ENCODE measurements at regions not wholly inside any gene's neighbourhood (a gene's known extent, or its start where the extent isn't known, plus 50 kb on each side); places are given as distances from the start of the nearest gene placed in this dataset.
"Not testable (repeated sequence)": the region's sequence is repeated elsewhere in the genome, so short reads cannot be mapped to it uniquely, and the experiment has no call there.

DNA sequence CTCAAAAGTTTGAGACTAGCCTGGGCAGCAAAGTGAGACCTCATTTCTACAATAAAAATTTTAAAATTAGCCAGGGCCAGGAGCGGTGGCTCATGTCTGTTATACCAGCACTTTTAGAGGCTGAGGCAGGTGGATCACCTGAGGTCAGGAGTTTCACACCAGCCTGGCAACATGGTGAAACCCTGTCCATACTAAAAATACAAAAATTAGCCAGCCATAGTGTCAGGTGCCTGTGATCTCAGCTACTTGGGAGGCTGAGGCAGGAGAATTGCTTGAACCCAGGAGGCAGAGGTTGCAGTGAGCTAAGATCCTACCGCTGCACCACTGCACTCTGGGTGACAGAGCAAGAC, 85.1 kb upstream of the MAP4 start:
- not testable (repeated sequence) for DNase-seq

DNA sequence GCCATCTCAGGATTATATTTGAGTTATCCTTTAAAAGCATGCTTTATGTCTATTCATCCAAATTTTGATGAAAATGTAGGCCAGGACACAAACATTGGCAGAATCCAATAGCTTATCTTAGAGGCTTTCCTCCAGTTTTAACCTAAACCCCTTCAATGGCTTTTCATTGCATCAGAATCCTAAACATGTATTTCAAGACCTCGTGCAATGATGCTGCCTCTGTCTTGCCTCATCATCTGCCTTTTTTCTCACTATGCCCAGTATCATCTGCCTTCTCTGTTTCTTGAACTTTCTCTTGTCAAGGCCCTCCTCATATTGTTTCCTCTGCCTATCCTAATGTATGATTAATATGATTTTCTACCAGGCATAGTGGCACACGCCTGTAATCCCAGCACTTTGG, 76.1 kb upstream of the MAP4 start:
- DNase-seq = no peak

GRCh38 chr3:48090166-48090939, 74.1 kb upstream of the MAP4 start:
- no peak for DNase-seq

DNA sequence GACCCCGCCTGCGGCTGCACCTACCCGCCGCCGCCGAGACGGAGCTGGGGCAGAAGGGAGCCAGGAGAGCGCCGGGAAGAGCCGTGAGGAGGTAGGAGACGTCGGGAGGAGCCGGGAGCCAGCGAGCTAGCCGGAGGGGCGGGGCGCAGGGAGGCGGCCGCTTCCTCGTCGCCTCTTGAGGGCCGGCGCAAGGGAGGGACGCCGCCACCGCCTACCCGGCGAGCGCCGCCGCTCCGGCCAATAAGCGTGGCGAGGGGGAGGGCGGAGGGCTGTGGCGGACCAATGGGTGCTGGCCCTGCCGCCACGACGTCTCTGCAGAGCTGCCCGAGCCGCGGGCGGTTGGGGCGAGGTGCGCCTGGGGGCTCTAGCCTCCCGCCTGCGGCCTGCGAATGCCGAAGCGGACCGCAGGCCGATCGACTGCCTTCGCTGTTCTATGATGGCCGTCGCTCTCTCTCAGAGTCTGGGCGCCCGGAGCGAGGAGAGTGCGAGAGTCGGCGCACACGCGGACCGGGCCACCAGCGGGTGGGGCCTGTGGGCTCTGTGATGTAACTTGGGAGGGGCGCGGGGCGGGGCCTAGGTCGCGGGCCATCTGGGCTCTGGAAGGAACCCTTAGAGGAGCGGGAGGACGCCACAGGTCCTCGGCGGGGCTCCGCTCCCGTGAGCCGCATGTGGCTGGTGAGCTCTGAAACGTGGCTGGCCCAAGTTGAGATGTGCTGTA, 72.7 kb upstream of the MAP4 start:
- peak; percentile 90 to 98 (median 95) for DNase-seq

DNA sequence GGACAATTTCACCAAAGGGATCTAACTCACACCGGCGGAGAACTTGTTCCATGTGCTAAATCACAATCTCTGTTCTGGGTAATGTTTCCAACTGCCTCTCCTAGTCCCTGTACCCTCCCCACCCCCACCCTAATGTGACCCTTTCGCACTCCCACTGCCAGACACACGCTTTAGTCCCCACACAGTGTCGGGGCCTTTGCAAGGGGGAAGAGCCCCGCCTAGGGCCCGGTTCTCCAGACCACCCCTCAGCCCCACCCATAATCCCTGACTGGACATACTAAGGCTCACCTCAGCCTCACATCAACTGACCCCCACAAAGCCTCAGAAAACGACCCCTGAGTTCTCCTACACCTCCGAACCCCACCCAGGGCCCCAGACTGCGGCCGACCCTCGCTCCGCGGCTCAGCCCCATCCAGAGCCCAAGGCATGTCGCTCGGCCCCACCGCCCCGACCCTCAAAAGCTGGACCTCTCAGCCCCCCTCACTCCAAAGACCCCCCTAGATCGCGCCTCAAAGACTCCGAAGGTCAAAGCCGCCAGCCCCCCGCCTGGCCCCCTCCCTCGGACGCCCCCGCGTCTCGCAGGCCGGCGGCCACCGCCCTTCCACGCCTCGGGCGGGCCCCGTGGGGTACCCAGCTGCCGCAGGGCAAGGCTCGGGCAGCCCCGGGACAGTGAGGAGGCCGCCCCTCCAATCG, 72.0 kb upstream of the MAP4 start:
- peak in 1 of 3 experiments; percentile 66 for DNase-seq

DNA sequence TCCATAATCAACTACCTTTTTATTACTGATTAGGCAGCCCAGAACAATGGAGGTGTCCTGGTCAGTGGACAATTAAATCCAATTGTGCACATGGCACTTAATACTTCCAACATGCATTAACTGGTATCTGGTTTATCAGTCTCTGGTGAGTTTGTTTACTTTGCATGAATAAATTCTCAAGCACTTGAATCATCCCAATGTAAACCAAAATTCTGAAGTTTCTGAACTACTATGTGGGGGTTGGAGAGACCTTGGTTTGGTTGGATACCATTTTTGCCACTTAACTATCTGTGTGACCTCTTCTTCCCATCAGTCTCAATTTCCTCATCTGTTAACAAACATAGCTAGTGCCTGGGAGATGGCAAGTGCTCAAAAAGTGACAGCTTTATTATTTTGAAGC, 70.5 kb upstream of the MAP4 start:
- DNase-seq = peak in 1 of 3 experiments; percentile 15

- DNase-seq = no peak
Observed at GRCh38 chr3:48084929-48085328, 68.7 kb upstream of the MAP4 start.

- DNase-seq = no peak
Observed at GRCh38 chr3:48084170-48084569, 68.0 kb upstream of the MAP4 start.

DNA sequence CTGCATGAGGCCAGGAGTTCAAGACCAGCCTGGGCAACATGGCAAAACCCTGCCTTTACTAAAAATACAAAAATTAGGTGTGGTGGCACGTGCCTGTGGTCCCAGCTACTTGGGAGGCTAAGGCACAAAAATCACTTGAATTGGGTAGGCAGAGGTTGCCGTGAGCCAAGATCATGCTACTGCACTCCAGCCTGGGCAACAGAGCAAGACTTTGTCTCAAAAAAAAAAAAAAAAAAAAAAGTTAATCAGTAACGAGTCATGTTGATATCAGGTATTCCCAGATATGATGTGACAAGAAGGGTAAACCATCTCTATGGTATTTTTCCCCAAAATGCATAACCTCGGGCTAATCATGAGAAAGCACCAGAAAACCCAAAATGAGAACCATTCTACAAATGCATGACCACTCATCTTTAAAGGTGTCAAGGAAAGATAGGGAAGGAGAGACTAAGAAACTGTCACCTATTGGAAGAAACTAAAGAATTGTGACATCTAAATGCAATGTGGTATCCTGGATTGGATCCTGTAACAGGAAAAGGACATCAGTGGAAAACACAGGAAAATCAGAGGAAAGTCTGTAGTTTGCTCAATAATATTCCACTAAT, 66.5 kb upstream of the MAP4 start:
- DNase-seq = no peak

DNA sequence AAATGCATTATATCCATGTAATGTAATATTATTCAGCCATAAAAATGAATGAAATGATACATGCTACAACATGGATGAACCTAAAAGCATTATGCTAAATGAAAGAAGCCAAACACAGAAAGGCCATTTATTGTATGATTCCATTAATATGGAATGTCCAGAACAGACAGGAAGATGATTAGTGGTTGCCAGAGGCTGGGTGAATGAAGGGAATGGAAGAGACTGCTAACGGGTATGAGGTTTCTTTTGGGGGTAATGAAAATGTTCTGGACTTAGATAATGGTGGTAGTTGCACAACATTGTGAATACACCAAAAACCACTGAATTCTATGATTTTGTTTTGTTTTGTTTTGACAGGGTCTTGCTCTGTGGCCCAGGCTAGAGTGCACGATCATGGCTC, 61.6 kb upstream of the MAP4 start:
- DNase-seq = no peak

DNA sequence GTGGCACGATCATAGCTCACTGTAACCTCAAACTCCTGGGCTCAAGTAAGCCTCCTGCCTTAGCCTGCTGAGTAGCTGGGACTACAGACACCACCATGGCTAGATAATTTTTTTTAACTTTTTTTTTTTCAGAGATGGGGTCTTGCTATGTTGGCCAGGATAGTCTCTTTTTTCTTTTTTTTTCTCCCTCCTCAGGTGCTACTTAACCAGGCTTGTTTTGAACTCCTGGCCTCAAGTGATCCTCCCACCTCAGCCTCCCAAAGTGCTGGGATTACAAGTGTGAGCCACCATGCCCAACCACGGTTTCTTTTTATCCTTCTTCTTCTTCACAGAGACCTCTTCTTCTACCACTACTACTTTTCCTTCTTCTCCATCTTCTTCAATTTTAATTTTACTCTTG, 53.8 kb upstream of the MAP4 start:
- no peak for DNase-seq

- DNase-seq = no peak
Observed at GRCh38 chr3:48069339-48069738, 53.1 kb upstream of the MAP4 start.

- DNase-seq = no peak
Observed at GRCh38 chr3:48068886-48069285, 52.7 kb upstream of the MAP4 start.

GRCh38 chr3:48068320-48068719, 52.1 kb upstream of the MAP4 start:
- not testable (repeated sequence) for DNase-seq

- DNase-seq = no peak
Observed at GRCh38 chr3:48067271-48067670, 51.1 kb upstream of the MAP4 start.

Measured in NCI-H1417 (cell line).